NCI-H128 (cell line): ENCODE measurements at regions not wholly inside any gene's neighbourhood (a gene's known extent, or its start where the extent isn't known, plus 50 kb on each side); places are given as distances from the start of the nearest gene placed in this dataset.
A peak's percentile ranks its signal among the peaks of the same experiment; 100 is the strongest.

Source experiments
- DNase-seq: peaks from one replicate; lab custom pipeline; 2025; ENCODE audit not compliant: unreplicated experiment; lab: John Stamatoyannopoulos, UW

- DNase-seq: no peak
Observed at GRCh38 chr3:139870000-139870675, 64.8 kb upstream of the CLSTN2 start.

- no peak for DNase-seq
Observed at GRCh38 chr3:139868773-139869172, 66.2 kb upstream of the CLSTN2 start.

- DNase-seq: no peak
Observed at GRCh38 chr3:139848660-139849059, 86.3 kb upstream of the CLSTN2 start.

- peak; percentile 54 for DNase-seq
Observed at GRCh38 chr3:139846729-139847128, 88.3 kb upstream of the CLSTN2 start.

- no peak for DNase-seq
Observed at GRCh38 chr3:139839659-139840058, 95.3 kb upstream of the CLSTN2 start.

- no peak for DNase-seq
Observed at GRCh38 chr3:139839014-139839413, 96.0 kb upstream of the CLSTN2 start.

GRCh38 chr3:139838269-139838957 lies 96.6 kb upstream of the CLSTN2 start:
- DNase-seq: no peak

GRCh38 chr3:139836698-139837464 lies 98.1 kb upstream of the CLSTN2 start:
- no peak for DNase-seq

GRCh38 chr3:139835830-139836683 lies 98.9 kb upstream of the CLSTN2 start:
- DNase-seq: no peak

- DNase-seq: no peak
Observed at GRCh38 chr3:139832998-139833397, 102.0 kb upstream of the CLSTN2 start.

GRCh38 chr3:139830817-139831216 lies 104.2 kb upstream of the CLSTN2 start:
- DNase-seq: no peak

GRCh38 chr3:139827833-139828232 lies 107.2 kb upstream of the CLSTN2 start:
- no peak for DNase-seq

- no peak for DNase-seq
Observed at GRCh38 chr3:139824864-139825263, 110.1 kb upstream of the CLSTN2 start.

- DNase-seq: no peak
Observed at GRCh38 chr3:139814646-139815045, 120.3 kb upstream of the CLSTN2 start.

- DNase-seq: no peak
Observed at GRCh38 chr3:139811331-139811730, 123.7 kb upstream of the CLSTN2 start.

- no peak for DNase-seq
Observed at GRCh38 chr3:139808201-139808600, 126.8 kb upstream of the CLSTN2 start.

- no peak for DNase-seq
Observed at GRCh38 chr3:139803294-139803693, 125.5 kb upstream of the NMNAT3 start.

GRCh38 chr3:139797724-139798343 lies 120.1 kb upstream of the NMNAT3 start:
- DNase-seq: no peak

- no peak for DNase-seq
Observed at GRCh38 chr3:139794469-139795265, 116.9 kb upstream of the NMNAT3 start.

- DNase-seq: no peak
Observed at GRCh38 chr3:139793408-139793807, 115.6 kb upstream of the NMNAT3 start.
